ENCODE measurements at regions not wholly inside any gene's neighbourhood (a gene's known extent, or its start where the extent isn't known, plus 50 kb on each side); places are given as distances from the start of the nearest gene placed in this dataset.

DNA sequence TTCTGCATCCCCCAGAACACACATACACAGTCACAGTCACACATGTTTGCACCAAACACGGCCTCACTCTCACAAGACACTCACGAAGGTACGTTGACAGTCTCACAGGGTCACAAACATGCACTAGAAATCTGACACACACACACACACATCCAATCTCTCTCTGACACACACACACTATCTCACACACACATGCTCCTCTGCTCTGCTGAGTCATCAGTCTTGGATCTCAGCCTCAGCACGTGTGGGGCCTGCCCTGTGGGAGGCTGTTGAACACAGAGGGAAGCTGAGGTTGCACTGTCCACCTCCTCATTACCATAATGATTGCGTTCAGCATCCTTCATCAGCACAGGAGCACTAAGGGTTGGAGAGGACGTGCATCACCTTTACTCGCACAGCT, 188.8 kb downstream of the MTRR start:
- H3K9me3 ChIP-seq (ENCODE audit: control insufficient read depth, insufficient read depth, low read length): no peaks in the 10 kb centered on the region
- no peaks in the 10 kb centered on the region for H3K27me3 ChIP-seq (ENCODE audit: control insufficient read depth, insufficient read depth, low read length)
- H3K4me1 ChIP-seq (ENCODE audit: control insufficient read depth, insufficient read depth, low read length): peaks cover 14% of the 10 kb centered on the region
- no peak overlapping the region for H3K9ac ChIP-seq (ENCODE audit: low read depth, low read length)
- H3K36me3 ChIP-seq (ENCODE audit: control insufficient read depth, insufficient read depth, low read length): no peaks in the 10 kb centered on the region
- no peak overlapping the region for H3K4me3 ChIP-seq (ENCODE audit: low read depth, low read length)

DNA sequence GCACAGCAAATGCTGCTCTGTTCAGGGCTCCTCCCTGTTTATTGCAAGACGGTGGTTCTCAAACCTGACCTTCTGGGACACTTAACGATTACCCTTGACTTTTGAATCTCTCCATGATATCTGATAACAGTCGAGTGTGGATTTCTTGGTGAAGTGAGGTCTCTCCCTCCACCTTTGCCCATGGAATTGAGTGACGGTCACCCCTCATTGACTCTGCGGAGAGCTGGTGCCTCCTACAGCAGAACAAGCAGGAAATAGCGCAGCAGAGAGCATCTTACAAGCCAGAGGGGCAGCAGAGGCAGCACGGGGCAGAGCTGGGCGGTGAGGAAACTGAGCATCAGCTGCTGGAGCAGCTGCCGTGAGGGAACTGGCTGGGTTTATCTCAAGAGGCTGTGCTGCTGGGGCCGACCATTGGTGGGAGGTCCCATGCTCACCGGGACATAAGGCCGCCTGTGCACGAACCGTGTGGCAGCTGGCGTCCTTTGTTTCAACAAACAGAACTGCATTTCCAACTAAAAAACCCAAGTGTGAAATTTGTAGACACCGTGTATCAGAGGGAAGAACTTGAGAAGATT, 189.8 kb downstream of the MTRR start:
- Histone ChIP-seq H3K36me3 (ENCODE audit: control insufficient read depth, insufficient read depth, low read length) (no peaks in the 10 kb centered on the region), H3K27me3 (ENCODE audit: control insufficient read depth, insufficient read depth, low read length) (no peaks in the 10 kb centered on the region), H3K9me3 (ENCODE audit: control insufficient read depth, insufficient read depth, low read length) (no peaks in the 10 kb centered on the region), H3K4me1 (ENCODE audit: control insufficient read depth, insufficient read depth, low read length) (peaks cover 14% of the 10 kb centered on the region), H3K9ac (ENCODE audit: low read depth, low read length) (no peak overlapping the region), H3K4me3 (ENCODE audit: low read depth, low read length) (no peak overlapping the region)

DNA sequence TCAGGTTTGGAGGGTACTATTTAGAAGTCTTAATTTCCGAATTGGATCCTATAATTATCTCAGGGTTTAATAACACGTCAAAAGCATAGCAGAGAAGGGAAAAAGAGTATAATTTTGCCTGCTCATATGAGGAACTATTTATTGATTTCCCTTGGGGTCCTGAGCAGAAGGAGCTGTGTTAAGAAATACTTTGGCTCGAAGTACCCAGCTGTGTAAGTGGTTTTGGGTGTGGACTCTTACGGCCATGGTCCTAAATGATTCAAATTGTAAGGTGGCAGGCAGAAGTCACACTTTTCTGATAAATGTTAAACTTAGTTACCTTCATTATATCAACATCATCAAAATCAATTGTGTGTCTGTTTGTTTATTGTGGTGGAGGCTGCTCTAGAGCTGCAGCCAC, 190.4 kb downstream of the MTRR start:
- Histone ChIP-seq H3K9ac (ENCODE audit: low read depth, low read length) (no peak overlapping the region), H3K36me3 (ENCODE audit: control insufficient read depth, insufficient read depth, low read length) (no peaks in the 10 kb centered on the region), H3K9me3 (ENCODE audit: control insufficient read depth, insufficient read depth, low read length) (no peaks in the 10 kb centered on the region), H3K27me3 (ENCODE audit: control insufficient read depth, insufficient read depth, low read length) (no peaks in the 10 kb centered on the region), H3K4me3 (ENCODE audit: low read depth, low read length) (no peak overlapping the region), H3K4me1 (ENCODE audit: control insufficient read depth, insufficient read depth, low read length) (peaks cover 14% of the 10 kb centered on the region)

DNA sequence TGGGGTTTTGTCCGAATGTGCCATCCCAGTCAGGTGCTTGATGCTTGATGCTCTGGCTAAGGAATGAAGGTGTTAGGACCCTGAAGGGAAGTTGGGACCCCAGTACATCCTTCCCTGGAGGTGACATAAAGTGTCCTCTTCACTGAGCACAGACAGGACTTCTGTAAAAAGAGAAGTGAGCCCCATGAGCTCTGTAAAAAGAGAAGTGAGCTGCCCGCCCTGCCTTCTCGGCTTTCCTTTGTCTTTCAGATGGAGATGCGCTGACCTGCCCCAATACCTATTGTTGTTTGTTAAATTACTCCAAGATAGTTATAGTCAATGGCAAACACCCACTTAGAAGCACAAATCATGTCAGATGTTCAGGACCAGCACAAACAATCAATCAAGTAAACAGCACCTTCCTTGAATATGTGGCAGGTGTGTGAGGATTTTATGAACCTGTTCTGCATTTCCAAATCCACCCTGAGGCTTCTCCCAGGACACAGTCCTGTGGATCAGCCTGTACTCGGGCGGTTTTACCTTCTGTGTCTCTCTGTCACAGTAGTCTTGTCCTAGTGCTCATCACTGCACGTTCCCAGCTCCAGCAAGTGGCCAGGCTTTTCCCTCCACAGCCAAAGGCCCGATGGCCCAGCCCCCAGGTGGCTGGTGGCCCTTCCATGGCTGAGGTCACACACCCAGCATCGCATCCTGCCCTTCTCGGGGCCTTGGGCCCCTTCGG, 191.4 kb downstream of the MTRR start:
- H3K27me3 ChIP-seq (ENCODE audit: control insufficient read depth, insufficient read depth, low read length): no peaks in the 10 kb centered on the region
- no peak overlapping the region for H3K4me3 ChIP-seq (ENCODE audit: low read depth, low read length)
- peaks cover 14% of the 10 kb centered on the region for H3K4me1 ChIP-seq (ENCODE audit: control insufficient read depth, insufficient read depth, low read length)
- no peaks in the 10 kb centered on the region for H3K36me3 ChIP-seq (ENCODE audit: control insufficient read depth, insufficient read depth, low read length)
- H3K9ac ChIP-seq (ENCODE audit: low read depth, low read length): no peak overlapping the region
- H3K9me3 ChIP-seq (ENCODE audit: control insufficient read depth, insufficient read depth, low read length): no peaks in the 10 kb centered on the region

DNA sequence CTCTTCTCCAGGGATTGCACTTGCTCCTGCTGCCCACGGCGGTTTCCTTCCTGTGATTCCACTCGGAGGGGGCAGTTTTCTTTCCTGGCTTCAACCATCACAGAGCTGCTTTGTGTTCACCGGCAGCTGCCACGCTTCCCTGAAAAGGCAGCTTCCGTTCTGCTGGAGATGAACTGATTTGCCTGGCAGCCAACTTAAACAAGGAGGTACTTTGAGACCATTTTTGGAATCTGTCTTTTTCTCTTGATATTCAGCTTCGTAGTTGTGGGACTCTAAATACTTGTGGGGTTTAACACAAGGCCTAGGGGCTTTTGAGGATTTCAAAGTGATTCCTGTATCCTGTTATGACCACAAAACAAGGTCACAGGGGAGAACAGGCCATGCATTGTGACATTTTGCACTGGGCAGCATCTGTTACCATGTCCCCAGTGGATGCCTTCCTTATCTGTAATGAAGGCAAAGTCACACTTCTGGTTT, 192.0 kb downstream of the MTRR start:
- Histone ChIP-seq H3K36me3 (ENCODE audit: control insufficient read depth, insufficient read depth, low read length) (no peaks in the 10 kb centered on the region), H3K9ac (ENCODE audit: low read depth, low read length) (no peak overlapping the region), H3K4me3 (ENCODE audit: low read depth, low read length) (no peak overlapping the region), H3K4me1 (ENCODE audit: control insufficient read depth, insufficient read depth, low read length) (peaks cover 14% of the 10 kb centered on the region), H3K27me3 (ENCODE audit: control insufficient read depth, insufficient read depth, low read length) (no peaks in the 10 kb centered on the region), H3K9me3 (ENCODE audit: control insufficient read depth, insufficient read depth, low read length) (no peaks in the 10 kb centered on the region)

DNA sequence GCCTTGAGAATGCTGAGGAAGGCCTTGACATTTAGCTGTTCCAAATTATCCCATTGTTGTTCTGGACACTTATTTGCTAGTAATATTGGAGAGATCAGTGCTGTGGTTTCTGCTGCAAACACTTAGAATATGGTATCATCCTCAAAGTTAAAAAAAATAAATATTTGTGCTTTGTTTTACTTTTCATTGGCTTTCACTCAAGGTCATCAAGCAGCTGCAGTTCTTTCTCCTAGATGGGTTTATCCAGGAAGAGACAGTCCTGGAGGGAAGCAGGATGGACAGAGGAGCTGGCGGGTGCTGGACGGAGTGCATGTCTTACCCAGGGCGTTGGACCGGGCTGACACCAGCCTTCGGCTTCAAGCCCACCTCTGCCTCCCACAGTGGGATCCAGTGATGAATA, 193.6 kb downstream of the MTRR start:
- Histone ChIP-seq H3K4me3 (ENCODE audit: low read depth, low read length) (no peak overlapping the region), H3K9me3 (ENCODE audit: control insufficient read depth, insufficient read depth, low read length) (no peaks in the 10 kb centered on the region), H3K9ac (ENCODE audit: low read depth, low read length) (no peak overlapping the region), H3K36me3 (ENCODE audit: control insufficient read depth, insufficient read depth, low read length) (no peaks in the 10 kb centered on the region), H3K4me1 (ENCODE audit: control insufficient read depth, insufficient read depth, low read length) (peaks cover 14% of the 10 kb centered on the region), H3K27me3 (ENCODE audit: control insufficient read depth, insufficient read depth, low read length) (no peaks in the 10 kb centered on the region)

DNA sequence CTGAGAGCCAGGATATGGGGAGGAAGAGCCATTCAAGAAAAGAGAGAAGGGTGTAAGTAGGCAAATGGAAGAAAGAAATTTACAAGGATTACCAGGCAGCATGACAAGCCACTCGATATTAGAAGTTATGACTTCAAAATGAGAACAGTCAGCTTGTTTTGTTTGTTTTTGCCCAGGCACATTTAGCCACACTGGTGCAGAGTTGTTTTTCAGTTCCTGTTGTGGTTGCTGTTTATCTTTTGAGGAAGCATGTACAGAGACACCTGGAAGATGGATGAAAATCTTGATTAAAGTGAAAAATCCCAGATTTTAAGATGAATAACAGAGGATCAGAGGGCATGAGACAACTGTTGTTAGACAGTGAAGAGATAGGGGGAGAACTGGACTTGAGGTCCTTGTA, 199.1 kb downstream of the MTRR start:
- no peak overlapping the region for H3K9ac ChIP-seq (ENCODE audit: low read depth, low read length)
- no peaks in the 10 kb centered on the region for H3K9me3 ChIP-seq (ENCODE audit: control insufficient read depth, insufficient read depth, low read length)
- H3K36me3 ChIP-seq (ENCODE audit: control insufficient read depth, insufficient read depth, low read length): no peaks in the 10 kb centered on the region
- H3K4me1 ChIP-seq (ENCODE audit: control insufficient read depth, insufficient read depth, low read length): no peaks in the 10 kb centered on the region
- H3K27me3 ChIP-seq (ENCODE audit: control insufficient read depth, insufficient read depth, low read length): no peaks in the 10 kb centered on the region
- no peak overlapping the region for H3K4me3 ChIP-seq (ENCODE audit: low read depth, low read length)

DNA sequence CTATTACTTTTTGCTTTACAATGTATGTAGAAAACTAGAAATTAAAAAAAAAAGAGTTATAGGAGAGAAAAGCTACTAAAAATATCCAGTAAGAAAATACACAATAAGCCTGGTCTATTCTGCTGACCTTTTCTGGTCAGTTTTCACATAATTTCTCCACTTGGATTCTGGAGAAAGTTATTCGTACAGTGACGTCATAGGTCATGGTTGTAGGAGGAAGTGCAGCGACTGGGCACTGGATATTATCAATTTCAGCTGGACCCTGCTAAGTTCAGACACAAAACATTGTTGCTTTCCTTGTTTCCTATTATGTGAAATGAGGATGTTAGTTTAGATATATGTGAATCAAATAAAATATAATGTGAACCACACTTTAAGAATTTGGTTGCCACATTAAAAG, 201.2 kb downstream of the MTRR start:
- Histone ChIP-seq H3K4me1 (ENCODE audit: control insufficient read depth, insufficient read depth, low read length) (no peaks in the 10 kb centered on the region), H3K9ac (ENCODE audit: low read depth, low read length) (no peak overlapping the region), H3K27me3 (ENCODE audit: control insufficient read depth, insufficient read depth, low read length) (no peaks in the 10 kb centered on the region), H3K36me3 (ENCODE audit: control insufficient read depth, insufficient read depth, low read length) (no peaks in the 10 kb centered on the region), H3K4me3 (ENCODE audit: low read depth, low read length) (no peak overlapping the region), H3K9me3 (ENCODE audit: control insufficient read depth, insufficient read depth, low read length) (no peaks in the 10 kb centered on the region)

DNA sequence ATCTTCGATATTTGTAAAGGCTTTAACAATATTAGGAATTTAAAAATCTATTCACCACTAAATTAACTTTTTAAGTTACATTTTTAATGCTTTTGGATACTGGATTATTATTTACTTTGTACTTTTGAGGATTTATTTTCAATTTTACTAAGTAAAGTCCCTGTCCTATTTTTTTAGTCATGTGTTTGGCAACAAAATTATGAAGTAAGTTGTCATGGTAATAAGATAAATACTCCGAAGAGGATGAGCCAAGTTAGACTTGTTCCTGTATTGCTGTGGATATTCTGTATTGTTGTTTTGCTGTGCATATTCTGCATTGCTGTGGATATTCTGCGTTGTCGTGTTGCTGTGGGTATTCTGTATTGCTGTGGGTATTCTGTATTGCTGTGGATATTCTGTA, 210.1 kb downstream of the MTRR start:
- no peaks in the 10 kb centered on the region for H3K9me3 ChIP-seq (ENCODE audit: control insufficient read depth, insufficient read depth, low read length)
- no peak overlapping the region for H3K9ac ChIP-seq (ENCODE audit: low read depth, low read length)
- H3K4me3 ChIP-seq (ENCODE audit: low read depth, low read length): no peak overlapping the region
- no peaks in the 10 kb centered on the region for H3K27me3 ChIP-seq (ENCODE audit: control insufficient read depth, insufficient read depth, low read length)
- no peaks in the 10 kb centered on the region for H3K36me3 ChIP-seq (ENCODE audit: control insufficient read depth, insufficient read depth, low read length)
- no peaks in the 10 kb centered on the region for H3K4me1 ChIP-seq (ENCODE audit: control insufficient read depth, insufficient read depth, low read length)

DNA sequence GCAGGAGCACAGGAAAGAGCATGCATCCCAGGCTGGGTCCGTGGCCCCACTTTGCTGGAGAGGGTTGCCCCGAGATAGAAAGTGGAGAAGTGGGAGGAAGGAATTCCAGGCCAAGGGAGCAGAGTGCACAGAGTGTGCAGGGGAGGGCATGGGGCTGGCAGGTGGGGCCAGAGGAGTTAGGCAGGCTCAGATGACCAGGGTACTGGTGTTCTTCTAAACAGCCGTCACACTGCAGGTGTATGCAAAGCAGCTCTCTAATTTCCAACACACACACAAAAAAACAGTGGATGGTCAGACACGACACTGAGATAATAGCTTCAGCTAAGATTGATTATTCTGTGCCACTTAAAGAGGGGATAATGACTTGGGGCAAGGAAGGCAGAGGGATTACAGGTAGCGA, 212.2 kb downstream of the MTRR start:
- Histone ChIP-seq H3K4me3 (ENCODE audit: low read depth, low read length) (no peak overlapping the region), H3K4me1 (ENCODE audit: control insufficient read depth, insufficient read depth, low read length) (no peaks in the 10 kb centered on the region), H3K27me3 (ENCODE audit: control insufficient read depth, insufficient read depth, low read length) (no peaks in the 10 kb centered on the region), H3K9me3 (ENCODE audit: control insufficient read depth, insufficient read depth, low read length) (no peaks in the 10 kb centered on the region), H3K9ac (ENCODE audit: low read depth, low read length) (no peak overlapping the region), H3K36me3 (ENCODE audit: control insufficient read depth, insufficient read depth, low read length) (no peaks in the 10 kb centered on the region)

DNA sequence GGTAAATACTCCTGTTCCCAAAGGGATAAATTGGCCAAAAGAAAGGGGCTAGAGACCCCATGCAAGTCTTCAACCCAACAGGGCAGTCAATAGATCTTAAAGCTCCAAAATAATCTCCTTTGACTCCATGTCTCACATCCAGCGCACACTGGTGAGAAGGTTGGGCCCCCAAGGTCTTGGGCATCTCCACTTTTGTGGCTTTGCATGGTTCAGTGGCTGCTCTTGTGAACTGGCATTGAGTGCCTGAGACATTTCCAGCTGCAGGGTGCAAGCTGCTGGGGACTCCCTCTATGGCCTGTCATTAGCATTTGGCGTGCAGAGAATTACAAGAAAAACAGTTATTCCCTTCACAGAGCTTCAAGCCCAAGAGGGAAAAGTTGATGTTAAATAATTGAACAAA, 224.7 kb downstream of the MTRR start:
- Histone ChIP-seq H3K36me3 (ENCODE audit: control insufficient read depth, insufficient read depth, low read length) (no peaks in the 10 kb centered on the region), H3K9ac (ENCODE audit: low read depth, low read length) (no peak overlapping the region), H3K4me1 (ENCODE audit: control insufficient read depth, insufficient read depth, low read length) (no peaks in the 10 kb centered on the region), H3K4me3 (ENCODE audit: low read depth, low read length) (no peak overlapping the region), H3K9me3 (ENCODE audit: control insufficient read depth, insufficient read depth, low read length) (no peaks in the 10 kb centered on the region), H3K27me3 (ENCODE audit: control insufficient read depth, insufficient read depth, low read length) (no peaks in the 10 kb centered on the region)

DNA sequence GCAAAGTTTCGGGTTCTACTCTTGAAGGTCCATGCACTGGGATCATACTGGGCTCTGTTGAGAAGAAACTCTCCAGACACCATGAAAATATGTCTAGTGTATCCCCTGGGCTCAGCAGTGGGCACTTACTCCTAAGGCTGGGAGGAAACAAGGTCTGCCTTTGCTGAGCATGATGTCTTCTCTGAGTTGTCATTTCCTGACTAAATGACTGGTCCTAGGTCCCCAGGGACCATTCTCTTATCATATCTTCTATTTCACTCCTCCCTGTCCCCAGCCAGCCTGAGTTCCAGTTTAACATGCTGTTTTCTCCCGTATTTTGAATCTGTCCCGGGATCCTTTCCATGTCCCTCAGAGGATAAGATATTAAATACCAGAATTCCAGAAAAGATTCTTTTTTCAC, 225.4 kb downstream of the MTRR start:
- no peaks in the 10 kb centered on the region for H3K27me3 ChIP-seq (ENCODE audit: control insufficient read depth, insufficient read depth, low read length)
- H3K4me1 ChIP-seq (ENCODE audit: control insufficient read depth, insufficient read depth, low read length): no peaks in the 10 kb centered on the region
- no peaks in the 10 kb centered on the region for H3K36me3 ChIP-seq (ENCODE audit: control insufficient read depth, insufficient read depth, low read length)
- H3K9ac ChIP-seq (ENCODE audit: low read depth, low read length): no peak overlapping the region
- no peaks in the 10 kb centered on the region for H3K9me3 ChIP-seq (ENCODE audit: control insufficient read depth, insufficient read depth, low read length)
- no peak overlapping the region for H3K4me3 ChIP-seq (ENCODE audit: low read depth, low read length)
